HTR-8/SVneo (cell line): ENCODE measurements at regions not wholly inside any gene's neighbourhood (a gene's known extent, or its start where the extent isn't known, plus 50 kb on each side); places are given as distances from the start of the nearest gene placed in this dataset.

Experiments
- DNase-seq: peaks from one replicate; pipeline ENCODE4 v3.0.0; 2011; ENCODE audit warnings: low spot score, mixed read lengths; ENCODE audit not compliant: insufficient read length
- FAIRE-seq: peaks from 2 replicates; lab custom pipeline; 2011; peaks lifted over from hg19 to GRCh38; lab: Jason Lieb, UNC

DNA sequence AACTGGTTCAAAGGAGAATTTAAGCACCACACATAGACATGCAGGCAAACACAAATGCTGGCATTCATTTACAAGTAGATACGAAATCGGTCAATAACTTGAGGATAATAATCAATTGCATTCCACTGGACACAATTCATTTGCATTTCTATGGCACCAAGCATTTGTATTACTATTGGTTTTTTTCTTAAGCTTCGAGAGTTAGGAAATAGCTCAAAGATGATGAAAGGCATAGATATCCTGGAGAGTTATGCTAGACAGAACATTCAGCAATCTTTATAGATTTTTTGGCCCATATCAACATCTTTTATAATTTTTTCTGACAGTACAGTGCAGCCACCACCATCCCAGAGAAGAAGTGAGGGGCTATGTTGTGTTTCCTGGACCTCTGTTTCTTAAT lies 544.4 kb downstream of the MIAT start:
- DNase-seq: no peak
- FAIRE-seq: no peak

DNA sequence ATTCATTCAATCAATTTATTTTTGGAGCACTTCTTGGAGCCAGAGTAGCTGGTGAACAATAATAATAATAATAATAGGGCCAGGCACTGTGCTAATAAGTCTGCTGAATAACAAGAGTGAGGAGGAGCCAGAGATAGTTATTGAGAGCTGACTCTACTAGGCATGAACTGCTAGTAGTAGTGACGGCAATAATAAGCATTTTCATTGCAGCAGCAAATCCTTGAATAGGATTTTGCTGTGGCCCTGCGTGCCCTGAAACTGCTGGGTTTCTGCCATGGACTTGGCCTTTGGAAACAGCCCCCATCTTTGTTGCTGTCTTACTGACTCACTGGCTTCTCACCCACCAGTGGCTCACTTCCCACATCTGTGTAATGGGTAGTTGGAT lies 545.9 kb downstream of the MIAT start:
- DNase-seq (no peak), FAIRE-seq (no peak)

DNA sequence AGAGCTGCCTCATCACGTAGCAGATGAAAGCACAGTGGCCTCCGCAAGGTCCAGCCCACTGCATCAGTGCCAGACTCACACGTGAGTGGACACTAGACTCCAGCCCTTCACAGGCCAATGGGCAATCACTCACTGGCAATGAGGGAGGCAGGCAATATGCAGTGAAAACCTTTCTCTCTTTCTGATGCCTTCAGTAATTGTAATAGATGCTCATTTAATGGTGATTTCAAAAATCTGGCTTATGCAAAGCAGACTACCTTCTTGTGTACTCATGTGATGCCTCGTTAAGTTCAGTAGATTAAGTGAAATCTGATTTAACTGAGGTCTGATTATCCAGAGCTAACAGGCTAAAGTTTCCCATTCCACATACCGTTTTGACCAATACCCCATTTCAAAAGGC lies 546.9 kb downstream of the MIAT start:
- DNase-seq: no peak
- no peak for FAIRE-seq

DNA sequence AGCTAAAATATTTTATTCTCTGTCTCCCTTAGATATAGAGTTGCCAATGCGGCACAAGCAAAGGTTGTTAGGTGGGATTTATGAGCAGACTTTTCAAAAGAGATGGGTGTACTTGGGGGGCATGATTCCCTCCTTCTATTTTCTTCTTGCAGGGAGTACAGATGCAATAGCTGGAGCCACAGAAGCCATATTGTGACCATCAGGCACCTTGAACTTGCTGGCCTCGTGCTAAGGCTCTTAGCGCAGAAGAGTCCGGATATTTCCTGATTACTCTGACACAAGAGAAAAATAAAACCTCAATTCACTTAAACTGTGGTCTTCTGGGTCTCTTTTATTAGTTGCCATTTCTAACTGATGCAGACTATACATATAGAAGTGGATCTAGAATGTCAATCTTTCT lies 547.4 kb downstream of the MIAT start:
- FAIRE-seq (no peak), DNase-seq (no peak)

DNA sequence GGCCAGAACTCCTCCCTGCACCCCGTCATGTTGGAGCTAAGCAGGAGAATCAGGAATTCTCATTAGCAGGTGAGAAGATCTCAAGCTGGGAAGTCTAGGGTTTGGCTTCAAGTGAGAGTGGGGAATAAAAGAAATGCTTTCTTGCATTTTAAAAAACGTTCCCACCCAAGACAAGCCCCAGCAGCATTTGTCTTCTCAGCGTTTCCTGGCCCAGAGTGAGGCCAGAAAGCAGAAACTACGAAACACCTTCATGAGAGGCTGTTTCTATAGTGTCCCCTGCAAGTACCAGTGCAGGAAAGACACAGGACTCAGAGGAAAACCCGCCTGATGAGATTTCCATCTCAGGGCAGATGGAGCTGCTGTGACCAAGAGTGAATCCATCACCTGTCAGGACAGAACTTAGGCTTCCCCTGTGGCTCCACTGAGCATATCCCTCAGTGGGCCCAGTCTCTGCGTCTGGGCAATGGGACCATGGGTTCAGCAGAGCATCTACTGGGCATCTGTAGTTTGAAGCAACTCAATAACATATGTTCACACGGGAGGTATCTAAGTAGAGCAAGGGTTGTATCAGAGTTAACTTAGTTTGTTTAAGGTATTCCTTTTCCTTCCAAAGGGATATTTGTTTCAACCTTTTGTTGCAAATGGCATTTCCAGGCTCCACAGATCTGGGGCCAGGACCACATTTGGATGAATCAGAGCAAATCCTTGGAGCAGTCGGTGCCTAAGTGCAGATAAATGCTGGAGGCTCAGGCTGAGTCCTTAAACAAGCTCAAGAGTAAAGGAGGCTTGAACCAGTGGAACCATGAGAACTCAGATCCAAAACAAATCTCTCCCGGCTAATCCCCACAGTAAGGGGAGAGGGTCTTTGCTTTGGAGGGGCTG lies 548.3 kb downstream of the MIAT start:
- DNase-seq (no peak), FAIRE-seq (no peak)

DNA sequence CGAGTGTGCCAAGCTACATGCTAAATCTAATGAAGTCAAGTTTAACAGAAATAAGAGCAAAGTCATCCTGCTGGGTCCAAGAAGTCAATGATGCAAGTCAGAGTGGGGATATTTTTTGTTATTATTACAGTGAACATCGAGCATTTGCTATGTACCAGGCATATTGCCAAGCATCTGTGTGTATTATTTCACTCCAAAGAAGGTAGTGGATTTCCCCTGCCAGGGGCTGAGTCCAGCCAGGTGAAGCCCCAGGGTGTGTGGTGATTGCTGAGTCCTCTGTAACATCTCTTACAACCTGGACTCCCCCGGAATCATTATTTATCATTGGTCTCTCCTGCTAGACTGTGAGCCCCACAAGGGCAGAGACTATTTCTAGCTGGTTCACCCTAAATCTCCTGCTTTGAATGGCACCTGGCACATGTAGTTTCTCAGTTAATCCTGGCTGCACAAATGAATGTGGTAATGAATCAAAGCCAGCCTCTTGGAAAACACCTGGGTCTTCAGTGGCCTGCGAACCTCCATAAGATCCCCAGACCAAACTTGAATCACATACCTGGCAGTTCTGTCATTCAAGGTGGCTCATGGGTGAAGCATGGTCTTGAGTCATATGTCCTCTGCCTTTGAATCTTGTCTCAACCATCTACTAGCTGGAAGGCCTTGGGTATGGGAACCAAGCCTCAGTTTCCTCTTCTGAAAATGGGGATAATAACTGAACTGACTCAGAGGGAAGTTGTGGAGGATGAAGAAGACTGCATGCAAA lies 549.2 kb downstream of the MIAT start:
- FAIRE-seq (no peak), DNase-seq (no peak)

DNA sequence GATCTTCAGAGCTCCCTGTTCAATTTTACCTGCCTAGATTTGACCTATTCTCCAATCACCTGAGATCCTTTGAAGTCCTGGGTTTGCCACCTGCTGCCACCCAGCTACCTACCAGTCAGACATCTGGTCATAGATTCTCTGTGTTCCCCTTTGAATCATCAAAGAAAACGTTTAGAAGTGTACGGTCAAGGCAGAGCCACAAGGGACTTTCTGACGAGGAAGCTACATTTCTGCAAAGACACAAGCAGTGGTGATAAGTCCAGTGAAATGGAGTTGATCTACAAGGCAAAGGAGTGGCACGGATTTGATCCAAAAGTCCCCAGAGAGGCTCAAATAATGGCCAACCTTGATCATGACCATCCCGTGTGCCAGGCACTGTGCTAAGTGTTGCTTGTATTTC lies 549.9 kb downstream of the MIAT start:
- DNase-seq (no peak), FAIRE-seq (no peak)

DNA sequence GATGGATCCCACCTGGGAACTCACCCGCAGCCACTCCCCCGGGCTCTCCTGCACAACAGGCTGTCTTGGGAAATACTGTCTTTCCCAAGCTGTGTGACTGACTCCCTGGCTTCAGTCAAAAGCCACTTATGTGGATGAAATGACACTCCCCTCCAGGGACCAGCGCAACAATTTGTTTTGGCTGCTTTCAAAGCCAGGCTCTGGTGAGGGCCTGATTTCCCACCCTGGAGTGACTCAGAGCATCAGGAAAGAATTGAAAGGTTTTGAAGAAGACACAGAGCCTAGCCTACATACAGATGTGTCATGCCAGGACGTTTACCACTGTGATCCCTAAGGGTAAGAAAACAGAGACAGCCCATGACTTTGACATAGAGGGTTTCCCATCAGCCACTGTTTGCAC lies 550.5 kb downstream of the MIAT start:
- DNase-seq (no peak), FAIRE-seq (no peak)

DNA sequence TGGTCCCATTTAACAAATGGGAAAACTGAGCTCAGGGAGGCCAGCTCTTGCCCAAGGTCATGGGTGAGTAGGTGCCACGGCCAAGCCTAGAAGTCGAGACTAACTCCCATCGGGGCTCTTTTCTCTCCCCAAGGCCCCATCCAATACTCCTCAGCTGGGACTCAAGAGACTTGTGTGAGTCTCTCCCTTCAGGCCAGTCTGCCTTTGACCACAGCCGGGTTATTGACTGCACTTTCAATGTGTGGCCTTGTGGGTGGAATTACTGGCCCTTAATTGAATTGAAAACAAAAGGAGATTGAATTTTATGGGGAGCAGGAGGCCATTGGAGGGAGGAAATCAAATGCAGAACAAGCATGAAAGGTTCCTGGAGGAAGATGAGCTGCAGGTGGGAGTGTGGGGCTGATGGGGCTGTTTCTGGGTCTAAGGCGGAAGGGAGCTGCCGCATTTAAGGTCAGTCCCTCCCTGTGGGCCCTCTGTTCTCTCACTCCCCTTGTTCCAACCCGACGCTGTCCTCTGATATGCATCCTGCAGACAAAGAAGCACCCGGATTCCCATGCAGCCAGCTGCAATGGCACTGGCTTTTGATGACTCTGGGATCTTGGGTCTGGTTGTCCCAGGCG lies 552.8 kb downstream of the MIAT start:
- FAIRE-seq (no peak), DNase-seq (no peak)

DNA sequence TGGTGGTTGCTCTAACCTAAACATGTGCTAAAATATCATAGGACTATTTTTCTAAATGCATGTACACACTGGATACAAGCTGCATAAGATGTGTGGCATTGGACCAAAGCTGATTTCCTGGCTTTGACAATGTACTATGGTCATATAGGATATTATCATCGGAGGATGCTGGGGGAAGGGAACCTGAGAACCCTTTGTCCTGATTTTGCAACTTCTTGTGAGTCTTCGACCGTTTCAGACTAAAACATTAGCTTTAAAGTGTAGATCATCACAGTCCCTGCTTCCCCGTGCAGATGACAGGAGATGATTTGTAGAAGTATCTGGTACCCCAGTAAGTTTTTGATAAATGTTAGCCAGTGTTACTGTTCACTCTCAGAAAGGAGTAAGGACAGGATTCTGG lies 554.7 kb downstream of the MIAT start:
- FAIRE-seq (no peak), DNase-seq (no peak)

DNA sequence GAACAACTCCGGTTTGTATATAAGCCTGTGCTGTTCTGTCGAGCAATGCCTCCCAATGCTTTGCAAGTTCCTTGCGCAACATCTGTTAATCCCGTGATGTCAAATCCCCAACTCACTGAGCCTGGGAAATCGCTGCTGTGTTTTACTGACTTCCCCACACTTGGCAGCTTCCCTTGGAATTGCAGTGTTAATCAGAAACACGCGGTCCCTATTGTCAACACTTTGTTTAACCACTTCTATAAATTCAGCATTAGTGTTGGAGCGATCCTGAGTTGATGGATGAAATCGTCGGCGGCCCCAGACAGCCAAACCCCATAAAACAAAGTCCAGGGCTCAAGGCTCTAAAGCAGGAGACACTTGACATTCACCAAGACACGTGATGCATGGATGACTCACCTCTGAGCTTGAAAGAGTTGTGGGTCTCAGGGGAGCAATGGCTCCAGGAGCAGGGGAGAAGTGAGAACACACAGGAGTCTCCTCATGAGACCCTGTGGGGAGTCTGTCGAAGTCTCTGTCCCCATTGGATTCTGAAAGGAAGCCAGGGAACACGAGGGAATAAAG lies 555.3 kb downstream of the MIAT start:
- DNase-seq (peak; percentile 63), FAIRE-seq (no peak)

DNA sequence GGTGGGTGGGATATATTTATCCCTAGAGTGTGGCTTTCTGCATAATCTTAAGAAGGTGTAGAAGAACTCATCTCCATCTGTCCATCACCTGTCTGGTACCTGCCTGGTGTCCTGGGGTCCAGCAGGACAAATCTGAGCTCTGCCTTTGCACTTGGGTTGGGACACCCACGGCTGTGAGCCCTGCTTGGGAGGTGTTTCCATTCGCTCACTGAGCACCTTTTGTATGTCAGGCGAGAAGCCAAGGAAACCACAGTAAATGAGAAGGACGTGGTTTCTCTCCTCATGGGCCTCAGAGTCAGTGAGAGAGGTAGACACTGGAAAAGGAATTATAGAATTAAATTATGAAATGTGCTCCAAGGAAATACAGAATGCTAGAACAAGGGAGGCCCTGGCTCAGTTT lies 555.9 kb downstream of the MIAT start:
- FAIRE-seq (no peak), DNase-seq (no peak)

DNA sequence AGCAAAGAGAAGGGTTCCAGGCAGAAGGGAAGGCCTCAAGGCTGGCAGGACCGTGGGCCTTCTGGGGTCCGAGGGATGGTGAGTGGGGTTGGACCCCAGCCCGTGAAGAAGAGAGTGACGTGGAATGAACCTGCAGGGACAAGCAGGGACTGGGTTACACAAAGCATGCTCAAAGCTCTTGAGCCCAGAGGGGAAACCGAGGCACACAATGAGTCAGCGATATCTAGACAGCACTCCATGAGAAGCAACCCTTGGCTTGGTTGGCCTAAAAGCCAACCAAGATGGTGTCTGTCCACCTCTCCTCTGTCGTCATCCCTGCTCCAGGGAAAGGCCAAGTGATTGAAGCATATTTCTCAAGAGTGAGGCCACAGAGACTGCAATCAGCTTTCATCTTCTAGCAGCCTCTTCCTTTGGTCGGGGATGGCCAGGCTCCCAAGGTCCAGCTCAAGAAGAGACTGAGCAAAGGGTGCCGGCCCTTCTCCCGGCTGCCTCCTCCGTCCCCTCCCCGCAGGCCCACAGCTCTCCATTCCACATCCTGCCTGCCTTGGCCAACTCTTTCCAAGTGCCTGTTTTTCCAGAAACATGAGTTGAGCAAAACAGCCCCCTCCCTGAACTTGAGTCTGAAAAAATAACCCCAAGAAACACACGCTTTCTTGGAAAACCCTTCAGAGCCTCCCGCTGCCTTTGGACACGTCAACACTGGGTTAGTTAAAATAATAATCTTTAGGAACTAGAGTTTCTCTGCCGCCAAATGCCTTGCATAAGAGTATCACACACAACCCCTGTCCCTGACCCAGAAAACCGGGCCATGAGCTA lies 556.6 kb downstream of the MIAT start:
- no peak for FAIRE-seq
- DNase-seq: no peak

DNA sequence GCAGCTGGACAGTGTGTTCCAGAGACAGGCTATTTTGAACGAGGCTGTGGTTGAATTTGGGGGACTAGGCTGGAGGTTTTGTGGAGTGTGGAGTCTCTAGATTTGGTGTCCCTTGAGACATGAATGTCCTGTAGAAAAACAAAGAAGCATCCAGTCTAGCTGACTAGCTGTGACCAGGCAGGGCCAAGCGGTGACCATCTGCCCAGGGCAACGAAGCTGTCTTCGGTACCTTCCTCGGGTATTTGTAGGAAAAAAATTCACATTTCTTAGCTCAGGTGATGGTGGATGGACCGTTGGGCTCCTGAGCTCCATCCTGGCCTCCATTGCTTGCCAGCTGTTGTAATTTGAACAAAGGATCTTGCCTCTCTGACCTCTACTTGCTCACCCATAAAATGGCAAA lies 557.3 kb downstream of the MIAT start:
- FAIRE-seq: no peak
- no peak for DNase-seq

DNA sequence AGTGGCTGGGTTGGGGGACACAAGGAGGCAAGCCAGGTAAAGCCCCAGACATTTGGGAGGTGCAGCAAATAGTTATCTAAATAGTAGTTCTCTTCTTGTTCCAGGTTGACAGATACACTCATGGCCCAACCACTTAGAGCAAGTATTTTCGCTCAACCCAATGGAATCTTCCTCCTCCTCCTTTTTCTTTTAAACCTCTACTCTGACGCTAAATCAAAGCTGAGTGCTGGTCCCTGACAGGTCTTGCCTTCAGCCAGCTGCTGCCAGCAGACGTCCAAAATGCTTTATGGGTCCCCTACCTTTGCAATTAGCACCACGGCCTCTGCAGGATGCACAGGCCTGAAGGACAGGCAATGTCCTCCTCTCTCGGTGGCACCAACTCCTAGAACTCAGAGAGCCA lies 558.5 kb downstream of the MIAT start:
- FAIRE-seq: no peak
- DNase-seq: no peak

DNA sequence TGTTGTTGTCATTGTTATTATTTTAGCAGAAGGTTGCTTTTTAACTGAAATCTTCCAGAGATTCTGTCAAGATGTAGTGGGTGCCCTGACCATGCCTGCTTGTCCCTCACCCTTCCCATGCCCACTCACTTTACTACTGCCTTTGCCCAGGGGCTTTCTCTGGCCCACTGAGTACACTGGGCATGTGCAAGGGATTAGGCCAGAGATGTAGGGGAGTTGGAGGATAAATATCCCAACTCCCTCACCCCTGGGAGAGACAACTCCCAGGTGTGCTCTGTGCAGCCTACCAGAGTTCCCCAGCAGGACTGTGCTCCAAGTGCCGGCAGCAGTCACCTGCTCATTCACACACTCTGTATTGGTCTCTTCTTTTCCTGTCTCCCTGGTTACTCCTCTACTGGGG lies 559.1 kb downstream of the MIAT start:
- DNase-seq (no peak), FAIRE-seq (no peak)

DNA sequence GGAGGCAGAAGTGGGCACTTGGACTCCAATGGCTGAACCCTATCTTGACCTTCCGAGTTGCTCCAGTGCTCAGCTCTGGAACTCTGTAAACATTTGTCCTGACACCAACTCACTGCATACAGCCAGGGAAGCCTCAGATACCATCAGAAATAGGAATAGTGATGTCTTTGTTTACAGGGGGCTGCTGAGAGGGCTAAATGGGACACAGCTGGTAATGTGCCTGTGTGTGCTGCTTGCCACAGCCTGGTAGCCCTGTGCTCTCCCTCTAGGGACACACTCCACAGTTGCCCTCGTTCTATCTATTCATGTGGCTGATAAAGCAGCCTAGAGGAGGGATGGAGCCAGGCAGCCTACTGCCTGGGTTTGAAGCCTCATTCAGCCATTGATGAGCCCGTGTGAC lies 559.8 kb downstream of the MIAT start:
- FAIRE-seq: no peak

DNA sequence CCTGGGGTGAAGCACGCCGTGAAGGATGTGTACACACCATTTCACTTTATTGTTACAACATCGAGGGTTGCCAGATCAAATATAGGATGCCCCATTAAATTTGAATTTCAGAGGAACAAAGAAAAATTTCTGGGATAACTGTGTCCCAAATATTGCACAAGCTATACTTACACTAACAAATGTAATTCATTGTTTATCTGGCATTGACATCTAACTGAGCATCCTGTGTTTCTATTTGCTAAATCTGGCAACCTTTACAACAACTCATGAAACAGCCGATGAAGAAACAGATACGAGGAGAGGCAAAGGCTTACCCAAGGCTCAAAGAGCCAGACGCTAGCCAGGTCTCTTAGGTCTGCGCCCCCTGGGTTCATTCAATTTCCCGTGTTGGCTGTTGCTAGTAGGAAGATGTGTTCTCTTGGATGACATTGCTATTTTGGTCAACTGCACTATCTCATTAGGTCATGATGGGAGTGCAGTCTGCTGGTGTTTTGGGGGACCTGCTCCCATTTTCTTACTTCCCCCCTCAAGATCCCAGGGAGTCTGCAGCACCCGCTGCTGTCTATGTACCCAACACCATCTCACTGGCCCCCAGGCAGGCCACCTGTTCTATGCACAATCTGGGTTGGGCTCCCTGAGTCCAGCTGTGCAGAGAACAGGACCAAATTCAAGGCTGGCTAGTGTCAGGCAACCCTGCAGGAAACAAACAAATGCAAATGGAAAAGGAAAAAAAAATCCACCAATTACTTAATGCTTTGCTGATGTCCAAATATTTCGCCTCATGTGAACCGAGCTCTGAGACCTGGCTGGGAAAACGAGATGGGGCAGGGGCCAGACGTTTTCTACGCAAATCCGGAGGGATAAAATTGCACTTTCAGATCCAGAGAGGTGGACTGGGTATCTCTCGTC lies 560.9 kb downstream of the MIAT start:
- no peak for FAIRE-seq

More for the DNA sequence above, 559.8 kb downstream of the MIAT start:
- DNase-seq: no peak

DNA sequence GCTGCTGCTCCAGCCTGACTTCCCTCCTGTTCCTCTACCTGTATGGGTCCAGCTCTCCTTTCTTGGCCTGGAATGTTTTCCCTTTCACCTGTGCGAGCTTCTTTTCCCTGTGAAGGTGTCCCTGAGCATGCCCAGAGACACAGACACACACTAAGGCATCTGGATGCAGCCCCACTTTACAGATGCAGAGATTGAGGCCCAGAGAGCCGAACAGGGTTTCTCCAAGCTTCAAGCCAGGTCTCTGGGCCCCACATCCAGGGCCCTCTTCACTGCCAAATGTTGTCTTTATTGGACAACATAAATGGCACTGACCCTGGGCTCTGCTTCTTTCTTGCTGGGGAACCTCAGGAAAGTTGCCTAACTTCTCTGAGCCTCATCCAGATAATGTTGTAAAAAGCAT lies 561.6 kb downstream of the MIAT start:
- no peak for DNase-seq
- FAIRE-seq: no peak

More for the DNA sequence above, 560.9 kb downstream of the MIAT start:
- DNase-seq: no peak
